ENCODE measurements at regions not wholly inside any gene's neighbourhood (a gene's known extent, or its start where the extent isn't known, plus 50 kb on each side); places are given as distances from the start of the nearest gene placed in this dataset.

- TF ChIP-seq, protein P1, sequence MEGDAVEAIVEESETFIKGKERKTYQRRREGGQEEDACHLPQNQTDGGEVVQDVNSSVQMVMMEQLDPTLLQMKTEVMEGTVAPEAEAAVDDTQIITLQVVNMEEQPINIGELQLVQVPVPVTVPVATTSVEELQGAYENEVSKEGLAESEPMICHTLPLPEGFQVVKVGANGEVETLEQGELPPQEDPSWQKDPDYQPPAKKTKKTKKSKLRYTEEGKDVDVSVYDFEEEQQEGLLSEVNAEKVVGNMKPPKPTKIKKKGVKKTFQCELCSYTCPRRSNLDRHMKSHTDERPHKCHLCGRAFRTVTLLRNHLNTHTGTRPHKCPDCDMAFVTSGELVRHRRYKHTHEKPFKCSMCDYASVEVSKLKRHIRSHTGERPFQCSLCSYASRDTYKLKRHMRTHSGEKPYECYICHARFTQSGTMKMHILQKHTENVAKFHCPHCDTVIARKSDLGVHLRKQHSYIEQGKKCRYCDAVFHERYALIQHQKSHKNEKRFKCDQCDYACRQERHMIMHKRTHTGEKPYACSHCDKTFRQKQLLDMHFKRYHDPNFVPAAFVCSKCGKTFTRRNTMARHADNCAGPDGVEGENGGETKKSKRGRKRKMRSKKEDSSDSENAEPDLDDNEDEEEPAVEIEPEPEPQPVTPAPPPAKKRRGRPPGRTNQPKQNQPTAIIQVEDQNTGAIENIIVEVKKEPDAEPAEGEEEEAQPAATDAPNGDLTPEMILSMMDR (IDR thresholded peaks at IDR 0.05; ENCODE audit: low read length, missing control alignments): peak; percentile 44
- DNase-seq (ENCODE audit: low read depth): peak; percentile 85
- H3K4me3 ChIP-seq (replicated peaks; ENCODE audit: low read depth, low read length): peak overlapping the region; percentile 43
Measured at GRCh38 chr13:109869312-109870237, 83.2 kb upstream of the IRS2 start.

- H3K4me3 ChIP-seq (replicated peaks; ENCODE audit: low read depth, low read length): no peak overlapping the region
- DNase-seq (ENCODE audit: low read depth): peak; percentile 8
- TF ChIP-seq, protein P1 (IDR thresholded peaks at IDR 0.05; ENCODE audit: low read length, missing control alignments): no peak
Measured at GRCh38 chr13:109868578-109869311, 82.4 kb upstream of the IRS2 start.

DNA sequence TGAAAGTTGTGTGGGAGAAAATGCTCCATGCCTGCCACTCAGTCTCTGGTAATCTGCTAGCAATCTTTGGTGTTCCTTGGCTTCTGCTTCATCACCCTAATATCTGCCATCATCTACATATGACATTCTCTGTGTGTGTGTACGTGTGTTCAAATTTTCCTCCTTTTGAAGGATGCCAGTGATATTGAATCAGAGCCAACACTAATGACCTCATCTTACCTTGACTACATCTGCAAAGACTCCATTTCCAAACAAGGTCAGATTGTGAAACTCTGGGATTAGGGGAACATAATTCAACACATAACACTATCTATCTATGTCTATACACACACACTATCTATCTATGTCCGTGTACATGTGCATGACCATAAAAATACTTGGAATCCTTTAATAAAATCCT lies 81.4 kb upstream of the IRS2 start:
- H3K4me3 ChIP-seq (replicated peaks; ENCODE audit: low read depth, low read length): no peak overlapping the region
- TF ChIP-seq, protein P1 (IDR thresholded peaks at IDR 0.05; ENCODE audit: low read length, missing control alignments): no peak
- DNase-seq (ENCODE audit: low read depth): peak; percentile 44

- TF ChIP-seq, protein P1 (IDR thresholded peaks at IDR 0.05; ENCODE audit: low read length, missing control alignments): no peak
- peak; percentile 66 for DNase-seq (ENCODE audit: low read depth)
- no peak overlapping the region for H3K4me3 ChIP-seq (replicated peaks; ENCODE audit: low read depth, low read length)
Measured at GRCh38 chr13:109862627-109863026, 76.2 kb upstream of the IRS2 start.

DNA sequence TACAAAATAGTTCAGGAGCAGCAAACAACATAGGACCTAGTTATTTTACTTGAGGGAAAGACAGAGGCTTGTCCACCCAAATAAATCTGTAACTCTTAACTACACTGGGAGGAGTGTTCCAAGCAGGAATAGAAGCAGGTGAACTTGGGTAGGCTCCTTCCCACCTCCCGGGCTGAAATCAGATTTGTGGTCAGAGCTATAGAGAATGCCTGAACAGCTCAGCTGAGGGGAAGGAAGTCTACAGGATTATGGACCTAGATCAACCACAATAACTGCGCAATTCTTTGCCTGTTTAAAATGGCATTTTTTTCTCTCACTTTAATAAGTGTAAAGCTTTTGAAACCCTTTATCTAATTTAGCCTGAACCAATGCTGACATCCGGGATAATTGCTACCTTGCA lies 73.5 kb upstream of the IRS2 start:
- no peak overlapping the region for H3K4me3 ChIP-seq (replicated peaks; ENCODE audit: low read depth, low read length)
- no peak for DNase-seq (ENCODE audit: low read depth)
- TF ChIP-seq, protein P1 (IDR thresholded peaks at IDR 0.05; ENCODE audit: low read length, missing control alignments): no peak

DNA sequence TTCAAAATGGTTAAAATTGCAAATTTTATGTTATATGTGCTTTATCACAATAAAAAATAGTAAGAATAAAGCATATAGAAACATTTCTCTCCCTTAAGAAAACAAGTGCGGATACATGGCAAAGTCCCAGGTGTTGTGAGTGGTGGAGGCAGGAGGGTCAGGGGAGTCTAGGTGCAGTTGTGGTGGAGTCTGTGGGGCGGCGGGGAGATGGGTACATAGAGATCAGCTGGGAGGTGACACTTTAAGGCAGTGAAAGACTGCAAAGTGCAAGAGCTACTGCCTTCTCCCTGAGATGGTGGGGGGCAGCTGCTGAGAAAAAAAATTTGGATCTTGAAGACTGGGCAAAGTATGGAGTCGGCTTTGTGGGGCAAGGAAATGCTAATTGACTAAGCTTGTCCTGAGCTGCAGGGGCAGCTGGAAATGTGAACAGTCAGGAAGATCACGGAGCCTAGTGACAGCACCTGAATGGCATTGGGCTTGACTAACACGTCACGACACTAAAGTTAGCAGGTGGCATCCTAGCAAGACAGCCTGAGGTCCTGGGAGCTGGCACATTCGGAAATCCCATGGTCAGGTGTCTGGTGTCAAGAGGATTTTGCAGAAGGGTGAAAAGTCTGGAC lies 72.9 kb upstream of the IRS2 start:
- TF ChIP-seq, protein P1 (IDR thresholded peaks at IDR 0.05; ENCODE audit: low read length, missing control alignments): no peak
- no peak overlapping the region for H3K4me3 ChIP-seq (replicated peaks; ENCODE audit: low read depth, low read length)
- DNase-seq (ENCODE audit: low read depth): no peak
